Neural cell (in vitro differentiated cells): ENCODE measurements at regions not wholly inside any gene's neighbourhood (a gene's known extent, or its start where the extent isn't known, plus 50 kb on each side); places are given as distances from the start of the nearest gene placed in this dataset.

Experiments used
- EP300 ChIP-seq: fragments of 450-650 bp; conservative IDR thresholded peaks from 2 replicates; pipeline ENCODE4 v1.6.1; 2014; ENCODE audit warnings: antibody characterized with exemption, mild to moderate bottlenecking, moderate library complexity; ENCODE audit not compliant: poor library complexity, severe bottlenecking
- EZH2 ChIP-seq: fragments of 200-600, 300-800 bp; shearing (Covaris generic), sonication (generic); IDR thresholded peaks from 2 replicates; pipeline ENCODE4 v1.6.1; 2014; ENCODE audit warnings: antibody characterized with exemption, low read length, borderline replicate concordance, mild to moderate bottlenecking; ENCODE audit not compliant: insufficient read depth, poor library complexity, severe bottlenecking
- POLR2AphosphoS5 ChIP-seq: IDR thresholded peaks from 2 replicates; pipeline ENCODE4 v1.6.1; 2012
- RAD21 ChIP-seq: fragments of 450-650 bp; conservative IDR thresholded peaks from 2 replicates; pipeline ENCODE4 v1.6.1; 2014; ENCODE audit warnings: antibody characterized with exemption, mild to moderate bottlenecking, moderate library complexity
- TAF1 ChIP-seq: IDR thresholded peaks from 2 replicates; pipeline ENCODE4 v1.6.1; 2012; ENCODE audit warnings: low read depth
- TF ChIP-seq, protein P1 (sequence below): fragments of 450-650 bp; IDR thresholded peaks from 2 replicates; pipeline ENCODE4 v1.5.1; 2014; ENCODE audit warnings: antibody characterized with exemption, mild to moderate bottlenecking, moderate library complexity; ENCODE audit not compliant: poor library complexity, severe bottlenecking
- TF ChIP-seq, protein P2 (sequence below): IDR thresholded peaks from 2 replicates; pipeline ENCODE4 v1.6.1; 2012; ENCODE audit warnings: borderline replicate concordance

DNA sequence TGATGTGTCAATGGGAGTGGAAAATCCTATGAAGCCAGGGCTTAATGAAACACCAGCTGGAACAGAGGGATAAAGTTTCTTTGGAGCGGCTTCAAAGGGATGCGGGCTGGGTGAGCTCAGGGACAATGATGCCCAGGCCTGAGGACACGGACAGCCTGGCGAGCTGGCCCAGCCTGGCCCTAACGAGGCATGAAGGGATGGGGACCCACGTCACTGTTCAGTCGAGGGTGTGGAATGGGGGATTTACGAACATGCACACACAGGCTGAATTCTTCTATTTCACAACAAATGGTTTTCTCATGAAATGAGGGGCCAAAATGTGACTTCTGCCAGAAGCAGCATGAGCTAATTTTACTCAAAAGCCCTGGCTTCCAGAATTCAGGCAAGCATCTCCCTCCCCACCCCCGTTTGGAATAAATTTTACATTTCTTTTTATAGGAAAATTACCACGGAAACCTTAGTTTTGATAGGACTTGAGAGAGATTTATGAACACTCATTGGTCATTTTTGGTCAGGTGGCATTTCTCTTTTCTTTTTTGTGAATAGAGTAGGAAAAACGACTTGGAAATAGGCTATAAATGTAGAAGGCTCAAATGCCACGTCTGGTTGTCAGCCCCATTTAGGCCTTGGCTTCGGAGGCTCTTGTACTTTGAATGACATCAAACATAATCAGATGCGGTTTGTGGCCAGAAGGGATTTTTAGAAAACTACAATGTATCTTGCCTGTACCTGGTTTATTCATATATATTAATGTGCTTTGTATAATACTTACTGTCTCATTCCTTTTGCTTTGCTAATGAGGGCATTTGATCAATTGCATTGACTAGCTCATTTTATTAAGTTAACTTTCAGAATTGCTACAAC lies 893.8 kb upstream of the CELF4 start:
- TF ChIP-seq RAD21 (no peak), EZH2 (no peak), TAF1 (no peak), EP300 (no peak), POLR2AphosphoS5 (no peak)
- TF ChIP-seq, protein P1, sequence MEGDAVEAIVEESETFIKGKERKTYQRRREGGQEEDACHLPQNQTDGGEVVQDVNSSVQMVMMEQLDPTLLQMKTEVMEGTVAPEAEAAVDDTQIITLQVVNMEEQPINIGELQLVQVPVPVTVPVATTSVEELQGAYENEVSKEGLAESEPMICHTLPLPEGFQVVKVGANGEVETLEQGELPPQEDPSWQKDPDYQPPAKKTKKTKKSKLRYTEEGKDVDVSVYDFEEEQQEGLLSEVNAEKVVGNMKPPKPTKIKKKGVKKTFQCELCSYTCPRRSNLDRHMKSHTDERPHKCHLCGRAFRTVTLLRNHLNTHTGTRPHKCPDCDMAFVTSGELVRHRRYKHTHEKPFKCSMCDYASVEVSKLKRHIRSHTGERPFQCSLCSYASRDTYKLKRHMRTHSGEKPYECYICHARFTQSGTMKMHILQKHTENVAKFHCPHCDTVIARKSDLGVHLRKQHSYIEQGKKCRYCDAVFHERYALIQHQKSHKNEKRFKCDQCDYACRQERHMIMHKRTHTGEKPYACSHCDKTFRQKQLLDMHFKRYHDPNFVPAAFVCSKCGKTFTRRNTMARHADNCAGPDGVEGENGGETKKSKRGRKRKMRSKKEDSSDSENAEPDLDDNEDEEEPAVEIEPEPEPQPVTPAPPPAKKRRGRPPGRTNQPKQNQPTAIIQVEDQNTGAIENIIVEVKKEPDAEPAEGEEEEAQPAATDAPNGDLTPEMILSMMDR = no peak
- TF ChIP-seq, protein P2, sequence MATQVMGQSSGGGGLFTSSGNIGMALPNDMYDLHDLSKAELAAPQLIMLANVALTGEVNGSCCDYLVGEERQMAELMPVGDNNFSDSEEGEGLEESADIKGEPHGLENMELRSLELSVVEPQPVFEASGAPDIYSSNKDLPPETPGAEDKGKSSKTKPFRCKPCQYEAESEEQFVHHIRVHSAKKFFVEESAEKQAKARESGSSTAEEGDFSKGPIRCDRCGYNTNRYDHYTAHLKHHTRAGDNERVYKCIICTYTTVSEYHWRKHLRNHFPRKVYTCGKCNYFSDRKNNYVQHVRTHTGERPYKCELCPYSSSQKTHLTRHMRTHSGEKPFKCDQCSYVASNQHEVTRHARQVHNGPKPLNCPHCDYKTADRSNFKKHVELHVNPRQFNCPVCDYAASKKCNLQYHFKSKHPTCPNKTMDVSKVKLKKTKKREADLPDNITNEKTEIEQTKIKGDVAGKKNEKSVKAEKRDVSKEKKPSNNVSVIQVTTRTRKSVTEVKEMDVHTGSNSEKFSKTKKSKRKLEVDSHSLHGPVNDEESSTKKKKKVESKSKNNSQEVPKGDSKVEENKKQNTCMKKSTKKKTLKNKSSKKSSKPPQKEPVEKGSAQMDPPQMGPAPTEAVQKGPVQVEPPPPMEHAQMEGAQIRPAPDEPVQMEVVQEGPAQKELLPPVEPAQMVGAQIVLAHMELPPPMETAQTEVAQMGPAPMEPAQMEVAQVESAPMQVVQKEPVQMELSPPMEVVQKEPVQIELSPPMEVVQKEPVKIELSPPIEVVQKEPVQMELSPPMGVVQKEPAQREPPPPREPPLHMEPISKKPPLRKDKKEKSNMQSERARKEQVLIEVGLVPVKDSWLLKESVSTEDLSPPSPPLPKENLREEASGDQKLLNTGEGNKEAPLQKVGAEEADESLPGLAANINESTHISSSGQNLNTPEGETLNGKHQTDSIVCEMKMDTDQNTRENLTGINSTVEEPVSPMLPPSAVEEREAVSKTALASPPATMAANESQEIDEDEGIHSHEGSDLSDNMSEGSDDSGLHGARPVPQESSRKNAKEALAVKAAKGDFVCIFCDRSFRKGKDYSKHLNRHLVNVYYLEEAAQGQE = no peak
